ENCODE measurements at regions not wholly inside any gene's neighbourhood (a gene's known extent, or its start where the extent isn't known, plus 50 kb on each side); places are given as distances from the start of the nearest gene placed in this dataset.

DNA sequence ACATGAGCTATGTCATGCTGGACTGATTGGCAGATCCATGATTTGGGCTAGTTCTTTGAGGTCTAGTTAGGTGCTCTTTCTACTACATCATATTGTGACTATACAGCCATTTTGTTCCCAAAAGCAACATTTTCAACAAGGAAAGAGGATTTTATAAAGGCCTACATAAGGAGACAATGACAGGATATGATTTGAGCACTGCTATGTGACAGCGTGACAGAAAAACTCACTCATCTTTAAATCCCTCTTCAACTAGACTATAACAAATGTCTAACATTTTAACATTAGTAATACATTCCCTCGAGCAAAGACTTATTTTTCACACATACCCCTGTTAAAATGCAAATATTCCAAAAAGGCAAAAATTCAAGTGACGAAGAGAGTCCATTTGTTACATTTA lies 209.6 kb upstream of the CHST9 start:
- no peak for TF ChIP-seq POLR2AphosphoS5 (IDR thresholded peaks at IDR 0.05; ENCODE audit: low read depth)
- no peak for TF ChIP-seq CTCF (IDR thresholded peaks at IDR 0.05; ENCODE audit: insufficient read depth, low read length)
- TF ChIP-seq GABPA (IDR thresholded peaks at IDR 0.05; ENCODE audit: low read depth) = no peak

Measured in HL-60 (cell line).